ENCODE measurements at regions not wholly inside any gene's neighbourhood (a gene's known extent, or its start where the extent isn't known, plus 50 kb on each side); places are given as distances from the start of the nearest gene placed in this dataset.

- no peaks in the 10 kb centered on the region for H3K4me1 ChIP-seq (ENCODE audit: insufficient read depth, insufficient read length)
- no peak overlapping the region for H3K4me3 ChIP-seq (ENCODE audit: insufficient read length, low read depth)
- TF ChIP-seq ZNF274 (IDR thresholded peaks at IDR 0.05; ENCODE audit: low read depth, low read length): no peak
- no peak for TF ChIP-seq SUZ12 (IDR thresholded peaks at IDR 0.05; ENCODE audit: extremely low read depth, insufficient read depth, insufficient read length)
- TF ChIP-seq YY1 (IDR thresholded peaks at IDR 0.05; ENCODE audit: insufficient read depth, insufficient read length): no peak
- H3K9ac ChIP-seq (ENCODE audit: insufficient read length, low read depth): no peak overlapping the region
- no peaks in the 10 kb centered on the region for H3K36me3 ChIP-seq (ENCODE audit: insufficient read depth, insufficient read length, low read length)
- DNase-seq (ENCODE audit: low read depth, low spot score): no peak
- H3K9me3 ChIP-seq (ENCODE audit: insufficient read depth, low read length): no peaks in the 10 kb centered on the region
- no peaks in the 10 kb centered on the region for H3K27me3 ChIP-seq (ENCODE audit: insufficient read depth, insufficient read length)
Measured at GRCh38 chr3:150268426-150269391, 139.4 kb upstream of the TSC22D2 start.

- Histone ChIP-seq H3K4me1 (ENCODE audit: insufficient read depth, insufficient read length) (no peaks in the 10 kb centered on the region), H3K27me3 (ENCODE audit: insufficient read depth, insufficient read length) (no peaks in the 10 kb centered on the region), H3K36me3 (ENCODE audit: insufficient read depth, insufficient read length, low read length) (no peaks in the 10 kb centered on the region), H3K9me3 (ENCODE audit: insufficient read depth, low read length) (no peaks in the 10 kb centered on the region), H3K4me3 (ENCODE audit: insufficient read length, low read depth) (no peak overlapping the region), H3K9ac (ENCODE audit: insufficient read length, low read depth) (no peak overlapping the region)
- DNase-seq (ENCODE audit: low read depth, low spot score): no peak
- TF ChIP-seq ZNF274 (IDR thresholded peaks at IDR 0.05; ENCODE audit: low read depth, low read length) (no peak), SUZ12 (IDR thresholded peaks at IDR 0.05; ENCODE audit: extremely low read depth, insufficient read depth, insufficient read length) (no peak), YY1 (IDR thresholded peaks at IDR 0.05; ENCODE audit: insufficient read depth, insufficient read length) (no peak)
Measured at GRCh38 chr3:150267288-150267687, 140.8 kb upstream of the TSC22D2 start.

- no peaks in the 10 kb centered on the region for H3K4me1 ChIP-seq (ENCODE audit: insufficient read depth, insufficient read length)
- no peaks in the 10 kb centered on the region for H3K27me3 ChIP-seq (ENCODE audit: insufficient read depth, insufficient read length)
- H3K9ac ChIP-seq (ENCODE audit: insufficient read length, low read depth): no peak overlapping the region
- no peak overlapping the region for H3K4me3 ChIP-seq (ENCODE audit: insufficient read length, low read depth)
- H3K9me3 ChIP-seq (ENCODE audit: insufficient read depth, low read length): no peaks in the 10 kb centered on the region
- no peaks in the 10 kb centered on the region for H3K36me3 ChIP-seq (ENCODE audit: insufficient read depth, insufficient read length, low read length)
- DNase-seq (ENCODE audit: low read depth, low spot score): no peak
- TF ChIP-seq YY1 (IDR thresholded peaks at IDR 0.05; ENCODE audit: insufficient read depth, insufficient read length) (no peak), SUZ12 (IDR thresholded peaks at IDR 0.05; ENCODE audit: extremely low read depth, insufficient read depth, insufficient read length) (no peak), ZNF274 (IDR thresholded peaks at IDR 0.05; ENCODE audit: low read depth, low read length) (no peak)
Measured at GRCh38 chr3:150265305-150265704, 142.8 kb upstream of the TSC22D2 start.

GRCh38 chr3:150264561-150265279 is 143.4 kb upstream of the TSC22D2 start:
- Histone ChIP-seq H3K9ac (ENCODE audit: insufficient read length, low read depth) (no peak overlapping the region), H3K36me3 (ENCODE audit: insufficient read depth, insufficient read length, low read length) (no peaks in the 10 kb centered on the region), H3K9me3 (ENCODE audit: insufficient read depth, low read length) (no peaks in the 10 kb centered on the region), H3K4me1 (ENCODE audit: insufficient read depth, insufficient read length) (no peaks in the 10 kb centered on the region), H3K27me3 (ENCODE audit: insufficient read depth, insufficient read length) (no peaks in the 10 kb centered on the region), H3K4me3 (ENCODE audit: insufficient read length, low read depth) (no peak overlapping the region)
- DNase-seq (ENCODE audit: low read depth, low spot score): no peak
- TF ChIP-seq ZNF274 (IDR thresholded peaks at IDR 0.05; ENCODE audit: low read depth, low read length) (no peak), SUZ12 (IDR thresholded peaks at IDR 0.05; ENCODE audit: extremely low read depth, insufficient read depth, insufficient read length) (no peak), YY1 (IDR thresholded peaks at IDR 0.05; ENCODE audit: insufficient read depth, insufficient read length) (no peak)

GRCh38 chr3:150261958-150262357 is 146.1 kb upstream of the TSC22D2 start:
- DNase-seq (ENCODE audit: low read depth, low spot score): no peak
- Histone ChIP-seq H3K36me3 (ENCODE audit: insufficient read depth, insufficient read length, low read length) (no peaks in the 10 kb centered on the region), H3K9ac (ENCODE audit: insufficient read length, low read depth) (no peak overlapping the region), H3K27me3 (ENCODE audit: insufficient read depth, insufficient read length) (no peaks in the 10 kb centered on the region), H3K9me3 (ENCODE audit: insufficient read depth, low read length) (no peaks in the 10 kb centered on the region), H3K4me1 (ENCODE audit: insufficient read depth, insufficient read length) (no peaks in the 10 kb centered on the region), H3K4me3 (ENCODE audit: insufficient read length, low read depth) (no peak overlapping the region)
- TF ChIP-seq ZNF274 (IDR thresholded peaks at IDR 0.05; ENCODE audit: low read depth, low read length) (no peak), SUZ12 (IDR thresholded peaks at IDR 0.05; ENCODE audit: extremely low read depth, insufficient read depth, insufficient read length) (no peak), YY1 (IDR thresholded peaks at IDR 0.05; ENCODE audit: insufficient read depth, insufficient read length) (no peak)

GRCh38 chr3:150261418-150261817 is 146.7 kb upstream of the TSC22D2 start:
- H3K27me3 ChIP-seq (ENCODE audit: insufficient read depth, insufficient read length): no peaks in the 10 kb centered on the region
- no peak for DNase-seq (ENCODE audit: low read depth, low spot score)
- TF ChIP-seq SUZ12 (IDR thresholded peaks at IDR 0.05; ENCODE audit: extremely low read depth, insufficient read depth, insufficient read length) (no peak), ZNF274 (IDR thresholded peaks at IDR 0.05; ENCODE audit: low read depth, low read length) (no peak), YY1 (IDR thresholded peaks at IDR 0.05; ENCODE audit: insufficient read depth, insufficient read length) (no peak)
- no peaks in the 10 kb centered on the region for H3K9me3 ChIP-seq (ENCODE audit: insufficient read depth, low read length)
- H3K9ac ChIP-seq (ENCODE audit: insufficient read length, low read depth): no peak overlapping the region
- no peaks in the 10 kb centered on the region for H3K4me1 ChIP-seq (ENCODE audit: insufficient read depth, insufficient read length)
- no peak overlapping the region for H3K4me3 ChIP-seq (ENCODE audit: insufficient read length, low read depth)
- no peaks in the 10 kb centered on the region for H3K36me3 ChIP-seq (ENCODE audit: insufficient read depth, insufficient read length, low read length)

- no peaks in the 10 kb centered on the region for H3K36me3 ChIP-seq (ENCODE audit: insufficient read depth, insufficient read length, low read length)
- H3K9ac ChIP-seq (ENCODE audit: insufficient read length, low read depth): no peak overlapping the region
- H3K9me3 ChIP-seq (ENCODE audit: insufficient read depth, low read length): no peaks in the 10 kb centered on the region
- H3K4me1 ChIP-seq (ENCODE audit: insufficient read depth, insufficient read length): no peaks in the 10 kb centered on the region
- no peak for DNase-seq (ENCODE audit: low read depth, low spot score)
- no peaks in the 10 kb centered on the region for H3K27me3 ChIP-seq (ENCODE audit: insufficient read depth, insufficient read length)
- no peak overlapping the region for H3K4me3 ChIP-seq (ENCODE audit: insufficient read length, low read depth)
- TF ChIP-seq SUZ12 (IDR thresholded peaks at IDR 0.05; ENCODE audit: extremely low read depth, insufficient read depth, insufficient read length) (no peak), YY1 (IDR thresholded peaks at IDR 0.05; ENCODE audit: insufficient read depth, insufficient read length) (no peak), ZNF274 (IDR thresholded peaks at IDR 0.05; ENCODE audit: low read depth, low read length) (no peak)
Measured at GRCh38 chr3:150260398-150260710, 147.7 kb upstream of the TSC22D2 start.

Data from NT2/D1 (cell line).